Heart right ventricle (tissue), 16 donors: ENCODE measurements at regions not wholly inside any gene's neighbourhood (a gene's known extent, or its start where the extent isn't known, plus 50 kb on each side); places are given as distances from the start of the nearest gene placed in this dataset.

Experiments
- ATAC-seq, 8 donors: fragments of 200-7000 bp; cut with Tn5 transposase; one replicate each; pipeline ENCODE4 v1.9.1; 2020; ENCODE audit warnings: mild to moderate bottlenecking in 8 of 8, moderate library complexity in 8 of 8, moderate number of reproducible peaks in 1 of 8
- DNase-seq, 2 donors: peaks; one replicate each; pipeline ENCODE4 v3.0.0-alpha.2; 2020
- H3K27ac ChIP-seq, 10 donors: fragments of 200-600 bp; sonication (generic) in 2 of 10; one replicate each; pipeline versions ENCODE4 v1.5.0 to v1.8.0; 2020 to 2022; ENCODE audit warnings: mild to moderate bottlenecking in 3 of 10
- H3K27me3 ChIP-seq, 7 donors: fragments of 200-600 bp; one replicate each; pipeline ENCODE4 v1.8.0; 2021 to 2022; ENCODE audit warnings: mild to moderate bottlenecking in 2 of 7
- H3K36me3 ChIP-seq, 9 donors: fragments of 200-600 bp; sonication (generic) in 1 of 9; one replicate each; pipeline versions ENCODE4 v1.5.0 to v1.8.0; 2020 to 2022; ENCODE audit warnings: mild to moderate bottlenecking in 2 of 9
- H3K4me1 ChIP-seq, 9 donors: fragments of 200-600 bp; sonication (generic) in 1 of 9; one replicate each; pipeline versions ENCODE4 v1.5.0 to v1.8.0; 2020 to 2022; ENCODE audit warnings: mild to moderate bottlenecking in 4 of 9
- H3K4me3 ChIP-seq, 10 donors: fragments of 200-600 bp; sonication (generic) in 2 of 10; one replicate each; pipeline versions ENCODE4 v1.5.0 to v1.8.0; 2020 to 2022; ENCODE audit warnings: mild to moderate bottlenecking in 7 of 10, moderate library complexity in 2 of 10
- H3K9me3 ChIP-seq, 11 donors: fragments of 200-600 bp in 10 of 11; sonication (generic) in 2 of 11; one replicate each; pipeline versions ENCODE4 v1.5.0 to v1.8.0; 2013 to 2022; ENCODE audit warnings: mild to moderate bottlenecking in 2 of 11, control low read depth in 1 of 11, moderate library complexity in 1 of 11
- CTCF ChIP-seq, 9 donors: fragments of 200-600 bp; sonication (generic) in 2 of 9; IDR thresholded peaks; one replicate each; pipeline versions ENCODE4 v1.5.0 to v1.8.0; 2021 to 2022; ENCODE audit warnings: antibody characterized with exemption in 9 of 9, mild to moderate bottlenecking in 5 of 9, moderate library complexity in 1 of 9
- WGBS, 2 donors: extraction: QIAGEN DNeasy Blood & Tissue Kit; methylation state at CpG; one replicate each; pipeline ENCODE4 v1.1.7; 2013; ENCODE audit warnings: inconsistent platforms in 1 of 2; 5-methylcytosine and 5-hydroxymethylcytosine counted together
- intact Hi-C, 10 donors: fragments of 100-400 bp; cut with DNase I; formaldehyde crosslinking; loops; one replicate each; pipeline versions ENCODE4 v1.11.1 to v1.14.2; 2022
- donor health status: Arrhythmogenic right ventricular cardiomyopathy.
- donor health status: ischemic (EF 13 %, LVEDD 7.1; RV severe dilation, severe dysfunction).
- donor health status: healthy with polysubstance abuse.
- donor health status: DM: no; HTN: yes; CAD: no.
- donor health status: DM: no; HTN: no; CAD: no.
- donor health status: ischemic (EF 25% LVEDD 6.9; RV normal size, moderate dysfunction).
- donor health status: ischemic (EF 25% LVEDD 5.7; RV mildly dilated, moderate dysfunction).
- donor health status: healthy.
- donor health status: DM: yes; HTN: yes; CAD: no.
- donor health status: Ischemic cardiomyopathy.
- donor health status: ischemic (EF 35%, LVEDD 5.7; RV mildly dilated, moderate dysfunction).
- donor health status: nonischemic (EF 11% LVEDD 7.7; RV severe dilation, severe dysfunction).
- donor health status: DM: yes; HTN: yes; CAD: no.
- donor health status: PGD.
- donor health status: ischemic (EF 29% LVEDD 5.4; RV normal size, mild dysfunction).
- donor health status: nonischemic (EF 23%, LVEDD 6.1; RV moderate dilation, normal function).

GRCh38 chr9:13817754-13818278 is 496.1 kb downstream of the NFIB start:
- Histone ChIP-seq H3K4me3 (no peak overlapping the region), H3K27ac (no peak overlapping the region), H3K9me3 (peaks cover 0 to 22% (median 0%) of the 10 kb centered on the region in 11 donors), H3K36me3 (no peaks in the 10 kb centered on the region), H3K27me3 (no peaks in the 10 kb centered on the region), H3K4me1 (peaks cover 0 to 9% (median 4%) of the 10 kb centered on the region in 9 donors)
- WGBS, 2 donors: 75 to 76% methylated on average over 1 of the region's 1 CpG
- DNase-seq (no peak), ATAC-seq (no peak)
- intact Hi-C loops: no loop called here
- no peak for TF ChIP-seq CTCF (IDR thresholded peaks at IDR 0.05)

- WGBS, 2 donors: 88 to 93% methylated on average over 3 of the region's 3 CpGs
- TF ChIP-seq CTCF (IDR thresholded peaks at IDR 0.05): no peak
- ATAC-seq (no peak), DNase-seq (no peak)
- peaks cover 0 to 22% (median 0%) of the 10 kb centered on the region in 11 donors for H3K9me3 ChIP-seq
- intact Hi-C loops: no loop called here
- H3K4me1 ChIP-seq: peaks cover 0 to 9% (median 4%) of the 10 kb centered on the region in 9 donors
- no peak overlapping the region for H3K27ac ChIP-seq
- H3K27me3 ChIP-seq: no peaks in the 10 kb centered on the region
- no peaks in the 10 kb centered on the region for H3K36me3 ChIP-seq
- H3K4me3 ChIP-seq: no peak overlapping the region
Observed at GRCh38 chr9:13816837-13817236, 497.1 kb downstream of the NFIB start.

GRCh38 chr9:13814647-13815400 is 499.1 kb downstream of the NFIB start:
- Histone ChIP-seq H3K36me3 (no peaks in the 10 kb centered on the region), H3K4me3 (no peak overlapping the region), H3K4me1 (peaks cover 0 to 9% (median 4%) of the 10 kb centered on the region in 9 donors), H3K27me3 (no peaks in the 10 kb centered on the region), H3K27ac (no peak overlapping the region), H3K9me3 (peaks cover 0 to 14% (median 0%) of the 10 kb centered on the region in 11 donors)
- intact Hi-C loops: no loop called here
- DNase-seq: no peak
- WGBS, 2 donors: 88 to 93% methylated on average over 1 of the region's 1 CpG
- no peak for ATAC-seq
- TF ChIP-seq CTCF (IDR thresholded peaks at IDR 0.05): no peak

GRCh38 chr9:13811876-13812275 is 502.1 kb downstream of the NFIB start:
- ATAC-seq: no peak
- Histone ChIP-seq H3K36me3 (no peaks in the 10 kb centered on the region), H3K27ac (no peak overlapping the region), H3K9me3 (no peaks in the 10 kb centered on the region), H3K4me1 (no peaks in the 10 kb centered on the region), H3K4me3 (no peak overlapping the region), H3K27me3 (no peaks in the 10 kb centered on the region)
- DNase-seq: no peak
- intact Hi-C loops: no loop called here
- no peak for TF ChIP-seq CTCF (IDR thresholded peaks at IDR 0.05)
